Gastroesophageal sphincter (tissue), 3 donors: ENCODE measurements at regions not wholly inside any gene's neighbourhood (a gene's known extent, or its start where the extent isn't known, plus 50 kb on each side); places are given as distances from the start of the nearest gene placed in this dataset.

ENCODE experiments used
- CTCF ChIP-seq, 4 experiments: fragments of 200-600 bp in 2 of 4; fragments of 450-650 bp in 2 of 4; sonication (generic) in 1 of 4; IDR thresholded peaks; one replicate each; pipeline ENCODE4 v1.5.1; 2017 to 2019; ENCODE audit warnings: antibody characterized with exemption in 4 of 4, mild to moderate bottlenecking in 2 of 4, moderate library complexity in 2 of 4
- EP300 ChIP-seq: sonication (generic); formaldehyde crosslinking; IDR thresholded peaks from one replicate; pipeline ENCODE4 v1.6.1; 2017; ENCODE audit warnings: antibody characterized with exemption, mild to moderate bottlenecking
- POLR2A ChIP-seq, 2 donors: fragments of 450-650 bp; IDR thresholded peaks; one replicate each; pipeline ENCODE4 v1.6.1; 2017; ENCODE audit warnings: antibody characterized with exemption in 2 of 2, mild to moderate bottlenecking in 2 of 2, moderate library complexity in 1 of 2

- no peak for TF ChIP-seq CTCF (IDR thresholded peaks at IDR 0.05)
- TF ChIP-seq POLR2A (IDR thresholded peaks at IDR 0.05): no peak
- TF ChIP-seq EP300: no peak
These were observed 245.0 kb downstream of the UACA start for GRCh38 chr15:70518201-70519003.
